Naive B cell (primary cell): ENCODE measurements at regions not wholly inside any gene's neighbourhood (a gene's known extent, or its start where the extent isn't known, plus 50 kb on each side); places are given as distances from the start of the nearest gene placed in this dataset.

Experiments used
- ATAC-seq, 2 donors: fragments of 150-1000 bp; cut with Tn5 transposase; 2 replicates each; pipeline ENCODE4 v1.10.0; 2021; ENCODE audit warnings: low read depth in 2 of 2, mild to moderate bottlenecking in 2 of 2, moderate library complexity in 2 of 2
- DNase-seq: peaks from one replicate; pipeline ENCODE4 v3.0.0; 2022
- H3K27ac Mint-ChIP-seq, 6 donors: one replicate each; pipeline ENCODE4 v1.8.0; 2020 to 2022; ENCODE audit warnings: mild to moderate bottlenecking in 6 of 6, mixed read lengths in 6 of 6, moderate library complexity in 5 of 6, inconsistent platforms in 2 of 6
- H3K27me3 Mint-ChIP-seq, 3 donors: one replicate each; pipeline ENCODE4 v1.8.0; 2021 to 2022; ENCODE audit warnings: mixed read lengths in 3 of 3, mild to moderate bottlenecking in 1 of 3
- H3K36me3 Mint-ChIP-seq, 2 donors: one replicate each; pipeline ENCODE4 v1.8.0; 2020 to 2022; ENCODE audit warnings: mixed read lengths in 2 of 2, inconsistent platforms in 1 of 2, mild to moderate bottlenecking in 1 of 2
- H3K4me1 Mint-ChIP-seq, 3 donors: one replicate each; pipeline ENCODE4 v1.8.0; 2020 to 2022; ENCODE audit warnings: mixed read lengths in 3 of 3, inconsistent platforms in 1 of 3, mild to moderate bottlenecking in 1 of 3, moderate library complexity in 1 of 3
- H3K4me3 Mint-ChIP-seq, 8 donors: one replicate each; pipeline ENCODE4 v1.8.0; 2020 to 2022; ENCODE audit warnings: mild to moderate bottlenecking in 8 of 8, mixed read lengths in 8 of 8, moderate library complexity in 8 of 8, inconsistent platforms in 2 of 8
- H3K9me3 Mint-ChIP-seq, 7 donors: one replicate each; pipeline ENCODE4 v1.8.0; 2020 to 2022; ENCODE audit warnings: mixed read lengths in 7 of 7, mild to moderate bottlenecking in 5 of 7, inconsistent platforms in 2 of 7, moderate library complexity in 1 of 7

- Mint-ChIP-seq H3K27me3 (peaks cover 4 to 15% (median 13%) of the 10 kb centered on the region in 3 donors), H3K4me3 (no peak overlapping the region), H3K36me3 (no peaks in the 10 kb centered on the region), H3K27ac (no peak overlapping the region), H3K4me1 (peaks cover 0 to 3% (median 0%) of the 10 kb centered on the region in 3 donors), H3K9me3 (peaks cover 0 to 23% (median 3%) of the 10 kb centered on the region in 7 donors)
- no peak for ATAC-seq
- no peak for DNase-seq
Measured at GRCh38 chr22:48857202-48857805, 970.4 kb downstream of the BRD1 start.

- Mint-ChIP-seq H3K4me1 (peaks cover 0 to 3% (median 0%) of the 10 kb centered on the region in 3 donors), H3K4me3 (no peak overlapping the region), H3K27ac (no peak overlapping the region), H3K9me3 (peaks cover 0 to 19% (median 0%) of the 10 kb centered on the region in 7 donors), H3K36me3 (no peaks in the 10 kb centered on the region), H3K27me3 (peaks cover 4 to 15% (median 13%) of the 10 kb centered on the region in 3 donors)
- ATAC-seq (no peak), DNase-seq (no peak)
Measured at GRCh38 chr22:48856308-48856615, 971.4 kb downstream of the BRD1 start.

GRCh38 chr22:48855593-48856307 is 971.9 kb downstream of the BRD1 start:
- Mint-ChIP-seq H3K9me3 (peaks cover 0 to 19% (median 0%) of the 10 kb centered on the region in 7 donors), H3K4me3 (peak overlapping the region in 1 of 8 donors; percentile 47), H3K4me1 (peaks cover 0 to 3% (median 0%) of the 10 kb centered on the region in 3 donors), H3K27me3 (peaks cover 4 to 15% (median 13%) of the 10 kb centered on the region in 3 donors), H3K27ac (no peak overlapping the region), H3K36me3 (no peaks in the 10 kb centered on the region)
- ATAC-seq (no peak), DNase-seq (no peak)

DNA sequence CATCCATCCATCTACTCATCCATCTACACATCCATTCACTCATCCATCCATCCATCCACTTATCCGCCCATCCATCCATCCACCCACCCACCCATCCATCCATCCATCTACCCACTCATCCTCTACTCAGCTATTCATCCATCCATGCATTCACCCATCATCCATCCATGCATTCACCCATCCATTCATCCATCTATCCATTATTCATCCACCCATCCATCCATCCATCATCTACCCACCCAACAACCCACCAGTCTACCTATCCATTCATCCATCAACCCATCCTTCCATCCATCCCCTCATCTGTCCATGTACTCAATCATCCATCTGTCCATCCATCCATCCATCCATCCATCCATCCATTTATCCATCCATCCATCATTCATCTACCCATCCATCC is 972.7 kb downstream of the BRD1 start:
- Mint-ChIP-seq H3K27ac (peak overlapping the region in 1 of 6 donors; percentile 5), H3K4me1 (peaks cover 0 to 3% (median under 1%) of the 10 kb centered on the region in 3 donors), H3K4me3 (no peak overlapping the region), H3K36me3 (no peaks in the 10 kb centered on the region), H3K27me3 (peaks cover 4 to 15% (median 15%) of the 10 kb centered on the region in 3 donors), H3K9me3 (peaks cover 0 to 19% (median 0%) of the 10 kb centered on the region in 7 donors)
- ATAC-seq (no peak), DNase-seq (no peak)

DNA sequence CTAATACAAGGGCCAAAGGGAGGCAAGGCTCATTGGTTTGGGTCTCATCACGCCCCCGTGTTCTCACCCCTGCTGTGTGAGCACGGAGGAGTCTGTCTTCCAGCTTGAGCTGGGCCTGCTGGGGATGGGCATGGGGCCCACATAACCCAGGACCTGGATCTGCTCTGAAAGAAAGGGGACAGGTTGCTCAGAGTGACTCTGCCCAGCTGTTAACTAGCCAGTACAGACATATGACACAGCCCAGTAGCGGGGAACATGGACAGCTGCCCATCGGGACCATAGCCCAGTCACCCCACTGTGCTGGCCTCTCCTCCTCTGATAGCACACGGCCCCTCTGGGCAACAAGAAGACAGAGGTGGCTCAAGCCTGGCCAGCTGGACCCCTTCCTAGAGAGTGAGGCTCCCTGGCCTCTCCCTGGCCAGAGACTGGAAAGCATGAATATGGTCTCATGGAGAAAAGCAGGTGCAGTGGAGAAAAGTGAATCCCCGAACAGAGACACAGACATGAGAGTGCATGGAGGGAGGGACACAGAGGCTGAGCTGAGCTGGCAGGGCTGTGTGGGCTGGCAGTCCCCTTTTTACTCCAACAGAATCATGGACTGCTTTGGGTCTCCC is 973.9 kb downstream of the BRD1 start:
- H3K36me3 Mint-ChIP-seq: no peaks in the 10 kb centered on the region
- no peak overlapping the region for H3K4me3 Mint-ChIP-seq
- H3K9me3 Mint-ChIP-seq: peaks cover 0 to 19% (median 0%) of the 10 kb centered on the region in 7 donors
- DNase-seq (no peak), ATAC-seq (no peak)
- peaks cover 13 to 20% (median 14%) of the 10 kb centered on the region in 3 donors for H3K27me3 Mint-ChIP-seq
- peaks cover 0 to 9% (median 4%) of the 10 kb centered on the region in 3 donors for H3K4me1 Mint-ChIP-seq
- no peak overlapping the region for H3K27ac Mint-ChIP-seq

DNA sequence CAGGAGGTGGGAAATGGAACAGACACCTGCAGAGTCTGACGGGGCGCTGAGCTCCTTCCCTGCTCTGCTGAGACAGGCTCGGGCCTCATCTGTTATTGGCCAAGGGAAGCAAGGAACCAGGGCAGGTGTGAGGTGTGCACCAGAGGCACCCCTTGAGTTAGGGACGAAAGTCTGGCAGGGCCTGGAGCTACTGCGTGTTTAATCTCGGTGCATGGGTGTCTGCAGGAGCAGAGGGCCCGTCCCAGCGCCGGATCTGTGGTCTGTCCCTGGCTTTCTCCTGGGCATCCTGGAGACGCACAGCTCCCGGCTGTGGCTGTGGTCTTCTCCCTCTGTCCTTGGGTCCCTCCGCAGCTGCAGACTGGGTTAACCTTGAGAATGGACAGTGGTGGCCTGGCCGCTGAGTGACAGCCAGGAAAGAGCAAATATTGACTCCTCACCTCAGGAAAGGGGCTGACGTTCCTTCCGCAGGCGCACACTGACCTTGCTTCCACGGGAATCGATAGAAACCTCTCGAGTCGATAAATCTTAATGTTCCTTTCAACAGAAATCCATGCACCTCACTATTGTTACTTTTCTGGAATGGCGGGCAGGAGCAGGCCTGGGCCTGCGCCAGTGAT is 975.6 kb downstream of the BRD1 start:
- Mint-ChIP-seq H3K4me1 (peaks cover 0 to 9% (median 3%) of the 10 kb centered on the region in 3 donors), H3K36me3 (no peaks in the 10 kb centered on the region), H3K27me3 (peaks cover 9 to 21% (median 13%) of the 10 kb centered on the region in 3 donors), H3K9me3 (peaks cover 0 to 13% (median 0%) of the 10 kb centered on the region in 7 donors), H3K4me3 (no peak overlapping the region), H3K27ac (no peak overlapping the region)
- ATAC-seq (no peak), DNase-seq (no peak)

DNA sequence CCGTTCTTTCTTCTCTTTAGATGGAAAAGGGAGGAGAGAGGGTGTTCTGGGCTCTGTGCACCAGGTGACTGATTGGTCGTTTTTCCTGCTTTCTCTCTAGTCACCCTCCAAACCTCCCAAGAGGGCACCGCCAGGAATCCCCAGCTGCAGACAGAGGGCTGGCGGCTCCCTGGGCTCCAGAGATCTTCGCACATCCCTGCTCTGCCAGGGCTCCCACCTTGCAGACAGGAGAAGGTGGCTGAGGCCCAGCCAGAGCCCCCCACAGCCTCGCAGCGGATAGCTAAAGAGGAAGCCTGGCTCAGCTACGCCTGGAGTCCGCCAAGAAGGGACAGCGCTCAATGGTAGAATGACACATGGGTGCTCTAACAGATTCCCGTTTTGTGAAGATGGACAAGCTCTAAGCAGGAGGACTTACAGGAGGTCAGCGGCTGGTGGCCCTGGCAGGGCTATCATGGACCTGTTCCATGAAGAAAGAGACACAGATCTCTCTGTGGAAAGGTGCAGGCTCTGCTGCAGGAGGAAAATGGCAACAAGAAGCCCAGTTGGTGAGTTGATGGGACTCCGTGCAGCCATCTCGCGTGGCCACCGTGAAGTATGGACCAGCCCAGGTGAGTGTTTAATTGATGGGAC is 976.9 kb downstream of the BRD1 start:
- peaks cover 0 to 17% (median 0%) of the 10 kb centered on the region in 7 donors for H3K9me3 Mint-ChIP-seq
- H3K4me1 Mint-ChIP-seq: peaks cover 0 to 9% (median 3%) of the 10 kb centered on the region in 3 donors
- ATAC-seq: no peak
- no peak overlapping the region for H3K27ac Mint-ChIP-seq
- H3K27me3 Mint-ChIP-seq: peaks cover 9 to 28% (median 13%) of the 10 kb centered on the region in 3 donors
- no peaks in the 10 kb centered on the region for H3K36me3 Mint-ChIP-seq
- H3K4me3 Mint-ChIP-seq: no peak overlapping the region
- no peak for DNase-seq

DNA sequence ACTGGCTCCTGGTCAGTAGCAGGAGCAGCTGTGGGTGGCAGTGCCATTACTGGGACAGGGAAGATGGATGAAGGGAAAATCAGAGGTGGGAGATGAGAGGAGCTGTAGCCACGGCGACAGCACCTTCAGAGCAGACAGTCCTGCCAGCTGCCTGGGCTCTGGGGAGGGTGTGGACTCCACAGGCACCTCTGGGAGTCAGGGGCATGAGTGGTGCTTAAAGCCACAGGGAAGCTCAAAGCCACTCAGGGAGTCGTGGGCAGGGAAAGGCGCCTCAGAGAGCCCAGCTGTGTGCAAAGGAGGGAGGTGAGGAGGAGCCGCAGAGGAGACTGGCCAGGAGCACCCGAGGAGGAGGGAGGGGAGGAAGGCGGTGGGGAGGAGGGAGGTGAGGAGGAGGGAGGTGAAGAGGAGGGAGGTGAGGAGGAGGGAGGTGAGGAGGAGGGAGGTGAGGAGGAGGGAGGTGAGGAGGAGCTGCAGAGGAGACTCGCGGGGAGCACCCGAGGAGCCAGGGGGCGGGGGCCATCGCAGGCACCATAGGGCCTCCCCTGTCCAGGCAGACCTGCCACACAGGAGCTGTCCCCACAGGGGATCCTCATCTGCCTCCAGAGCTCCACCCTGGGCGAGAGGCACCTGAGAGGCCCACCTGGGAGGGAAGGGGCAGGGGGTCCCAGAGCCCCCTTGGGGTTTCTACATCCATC is 977.6 kb downstream of the BRD1 start:
- H3K36me3 Mint-ChIP-seq: no peaks in the 10 kb centered on the region
- DNase-seq: no peak
- H3K27me3 Mint-ChIP-seq: peaks cover 10 to 30% (median 10%) of the 10 kb centered on the region in 3 donors
- peak overlapping the region in 1 of 6 donors; percentile 19 for H3K27ac Mint-ChIP-seq
- peaks cover 0 to 15% (median 0%) of the 10 kb centered on the region in 7 donors for H3K9me3 Mint-ChIP-seq
- no peak overlapping the region for H3K4me3 Mint-ChIP-seq
- H3K4me1 Mint-ChIP-seq: peaks cover 0 to 9% (median 3%) of the 10 kb centered on the region in 3 donors
- ATAC-seq: no peak

- DNase-seq (no peak), ATAC-seq (no peak)
- H3K4me3 Mint-ChIP-seq: no peak overlapping the region
- H3K4me1 Mint-ChIP-seq: peaks cover 0 to 9% (median 3%) of the 10 kb centered on the region in 3 donors
- H3K9me3 Mint-ChIP-seq: peaks cover 0 to 12% (median 0%) of the 10 kb centered on the region in 7 donors
- no peaks in the 10 kb centered on the region for H3K36me3 Mint-ChIP-seq
- peak overlapping the region in 2 of 6 donors; percentile 19 to 81 for H3K27ac Mint-ChIP-seq
- peaks cover 8 to 37% (median 10%) of the 10 kb centered on the region in 3 donors for H3K27me3 Mint-ChIP-seq
Measured at GRCh38 chr22:48849219-48849912, 978.3 kb downstream of the BRD1 start.

DNA sequence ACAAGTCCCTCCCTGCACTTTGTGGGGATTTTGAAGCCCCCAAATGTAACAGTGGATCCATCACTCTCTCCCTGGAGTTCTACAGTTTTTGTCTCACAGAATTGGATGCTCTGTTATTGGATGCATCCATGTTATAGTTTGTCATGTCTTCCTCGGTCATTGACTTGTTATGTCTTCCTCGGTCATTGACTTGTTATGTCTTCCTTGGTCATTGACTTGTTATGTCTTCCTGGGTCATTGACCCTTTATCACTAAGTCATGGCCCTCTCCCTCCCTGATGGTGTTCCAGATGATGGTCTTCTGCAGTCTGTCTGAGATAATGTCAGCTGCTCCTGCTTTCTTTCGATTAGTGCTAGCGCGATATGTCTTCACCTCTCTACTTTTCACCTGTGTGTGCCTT is 981.5 kb downstream of the BRD1 start:
- Mint-ChIP-seq H3K9me3 (peaks cover 0 to 12% (median 0%) of the 10 kb centered on the region in 7 donors), H3K4me3 (no peak overlapping the region), H3K27me3 (peaks cover 13 to 46% (median 15%) of the 10 kb centered on the region in 3 donors), H3K27ac (no peak overlapping the region), H3K36me3 (no peaks in the 10 kb centered on the region), H3K4me1 (peaks cover 0 to 9% (median 3%) of the 10 kb centered on the region in 3 donors)
- ATAC-seq (no peak), DNase-seq (no peak)

- Mint-ChIP-seq H3K9me3 (peaks cover 0 to 12% (median 0%) of the 10 kb centered on the region in 7 donors), H3K27me3 (peaks cover 13 to 46% (median 15%) of the 10 kb centered on the region in 3 donors), H3K4me3 (peak overlapping the region in 1 of 8 donors; percentile 36), H3K36me3 (no peaks in the 10 kb centered on the region), H3K4me1 (peaks cover 0 to 9% (median 7%) of the 10 kb centered on the region in 3 donors), H3K27ac (no peak overlapping the region)
- ATAC-seq: no peak
- no peak for DNase-seq
Measured at GRCh38 chr22:48845356-48845936, 982.2 kb downstream of the BRD1 start.
